ENCODE measurements at regions not wholly inside any gene's neighbourhood (a gene's known extent, or its start where the extent isn't known, plus 50 kb on each side); places are given as distances from the start of the nearest gene placed in this dataset.

GRCh38 chr15:39486621-39487457 is 94.0 kb upstream of the THBS1 start:
- Histone ChIP-seq H3K4me3 (ENCODE audit: insufficient read depth, low read depth, low read length) (no peak overlapping the region), H3K27me3 (ENCODE audit: insufficient read depth, low read length) (no peaks in the 10 kb centered on the region), H3K9me3 (ENCODE audit: insufficient read depth, low read depth, low read length) (no peaks in the 10 kb centered on the region), H3K27ac (ENCODE audit: low read depth, low read length) (no peak overlapping the region), H2AFZ (ENCODE audit: low read depth, low read length) (no peak overlapping the region), H3K36me3 (ENCODE audit: insufficient read depth, low read length) (no peaks in the 10 kb centered on the region), H3K4me1 (ENCODE audit: insufficient read depth, low read length) (no peaks in the 10 kb centered on the region), H3K79me2 (ENCODE audit: insufficient read depth, low read length) (no peaks in the 10 kb centered on the region), H3K4me2 (ENCODE audit: low read length) (no peak overlapping the region), H4K20me1 (ENCODE audit: insufficient read depth, low read length) (no peaks in the 10 kb centered on the region), H3K9ac (ENCODE audit: low read length) (no peak overlapping the region)
- peaks cover 6% of the 10 kb centered on the region for H3K9me3 Mint-ChIP-seq (ENCODE audit: unreplicated experiment)
- no peak overlapping the region for H3K4me3 Mint-ChIP-seq (ENCODE audit: unreplicated experiment)
- H3K27ac Mint-ChIP-seq (ENCODE audit: unreplicated experiment): no peak overlapping the region
- TF ChIP-seq EZH2 (IDR thresholded peaks at IDR 0.05; ENCODE audit: insufficient read depth, low read length): no peak
- TF ChIP-seq, protein P1, sequence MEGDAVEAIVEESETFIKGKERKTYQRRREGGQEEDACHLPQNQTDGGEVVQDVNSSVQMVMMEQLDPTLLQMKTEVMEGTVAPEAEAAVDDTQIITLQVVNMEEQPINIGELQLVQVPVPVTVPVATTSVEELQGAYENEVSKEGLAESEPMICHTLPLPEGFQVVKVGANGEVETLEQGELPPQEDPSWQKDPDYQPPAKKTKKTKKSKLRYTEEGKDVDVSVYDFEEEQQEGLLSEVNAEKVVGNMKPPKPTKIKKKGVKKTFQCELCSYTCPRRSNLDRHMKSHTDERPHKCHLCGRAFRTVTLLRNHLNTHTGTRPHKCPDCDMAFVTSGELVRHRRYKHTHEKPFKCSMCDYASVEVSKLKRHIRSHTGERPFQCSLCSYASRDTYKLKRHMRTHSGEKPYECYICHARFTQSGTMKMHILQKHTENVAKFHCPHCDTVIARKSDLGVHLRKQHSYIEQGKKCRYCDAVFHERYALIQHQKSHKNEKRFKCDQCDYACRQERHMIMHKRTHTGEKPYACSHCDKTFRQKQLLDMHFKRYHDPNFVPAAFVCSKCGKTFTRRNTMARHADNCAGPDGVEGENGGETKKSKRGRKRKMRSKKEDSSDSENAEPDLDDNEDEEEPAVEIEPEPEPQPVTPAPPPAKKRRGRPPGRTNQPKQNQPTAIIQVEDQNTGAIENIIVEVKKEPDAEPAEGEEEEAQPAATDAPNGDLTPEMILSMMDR (IDR thresholded peaks at IDR 0.05; ENCODE audit: insufficient read depth, low read depth, low read length): no peak
- peaks cover under 1% of the 10 kb centered on the region for H3K27me3 Mint-ChIP-seq (ENCODE audit: low read depth, unreplicated experiment)
- peaks cover 2% of the 10 kb centered on the region for H3K4me1 Mint-ChIP-seq (ENCODE audit: low read depth, unreplicated experiment)
- no peaks in the 10 kb centered on the region for H3K36me3 Mint-ChIP-seq (ENCODE audit: low read depth, unreplicated experiment)
- no peak for FAIRE-seq
- DNase-seq (ENCODE audit: low read depth): peak; percentile 34

GRCh38 chr15:39487458-39487735 is 93.5 kb upstream of the THBS1 start:
- no peaks in the 10 kb centered on the region for H3K27me3 ChIP-seq (ENCODE audit: insufficient read depth, low read length)
- Mint-ChIP-seq H3K9me3 (ENCODE audit: unreplicated experiment) (peaks cover 6% of the 10 kb centered on the region), H3K4me3 (ENCODE audit: unreplicated experiment) (no peak overlapping the region), H3K27me3 (ENCODE audit: low read depth, unreplicated experiment) (peaks cover 2% of the 10 kb centered on the region), H3K36me3 (ENCODE audit: low read depth, unreplicated experiment) (no peaks in the 10 kb centered on the region), H3K4me1 (ENCODE audit: low read depth, unreplicated experiment) (peaks cover 2% of the 10 kb centered on the region), H3K27ac (ENCODE audit: unreplicated experiment) (no peak overlapping the region)
- no peak overlapping the region for H3K27ac ChIP-seq (ENCODE audit: low read depth, low read length)
- no peaks in the 10 kb centered on the region for H3K79me2 ChIP-seq (ENCODE audit: insufficient read depth, low read length)
- H3K9ac ChIP-seq (ENCODE audit: low read length): no peak overlapping the region
- no peak for DNase-seq (ENCODE audit: low read depth)
- H3K4me3 ChIP-seq (ENCODE audit: insufficient read depth, low read depth, low read length): no peak overlapping the region
- H2AFZ ChIP-seq (ENCODE audit: low read depth, low read length): no peak overlapping the region
- no peaks in the 10 kb centered on the region for H4K20me1 ChIP-seq (ENCODE audit: insufficient read depth, low read length)
- TF ChIP-seq, protein P1 (IDR thresholded peaks at IDR 0.05; ENCODE audit: insufficient read depth, low read depth, low read length): no peak
- no peak for TF ChIP-seq EZH2 (IDR thresholded peaks at IDR 0.05; ENCODE audit: insufficient read depth, low read length)
- H3K4me1 ChIP-seq (ENCODE audit: insufficient read depth, low read length): no peaks in the 10 kb centered on the region
- H3K36me3 ChIP-seq (ENCODE audit: insufficient read depth, low read length): no peaks in the 10 kb centered on the region
- H3K4me2 ChIP-seq (ENCODE audit: low read length): no peak overlapping the region
- H3K9me3 ChIP-seq (ENCODE audit: insufficient read depth, low read depth, low read length): no peaks in the 10 kb centered on the region
- no peak for FAIRE-seq

GRCh38 chr15:39488516-39488915 is 92.4 kb upstream of the THBS1 start:
- no peak overlapping the region for H3K9ac ChIP-seq (ENCODE audit: low read length)
- H3K4me3 Mint-ChIP-seq (ENCODE audit: unreplicated experiment): no peak overlapping the region
- no peak overlapping the region for H3K27ac Mint-ChIP-seq (ENCODE audit: unreplicated experiment)
- FAIRE-seq (no peak), DNase-seq (ENCODE audit: low read depth) (no peak)
- no peaks in the 10 kb centered on the region for H3K36me3 ChIP-seq (ENCODE audit: insufficient read depth, low read length)
- no peaks in the 10 kb centered on the region for H3K9me3 ChIP-seq (ENCODE audit: insufficient read depth, low read depth, low read length)
- H3K79me2 ChIP-seq (ENCODE audit: insufficient read depth, low read length): no peaks in the 10 kb centered on the region
- no peaks in the 10 kb centered on the region for H4K20me1 ChIP-seq (ENCODE audit: insufficient read depth, low read length)
- no peak overlapping the region for H2AFZ ChIP-seq (ENCODE audit: low read depth, low read length)
- H3K36me3 Mint-ChIP-seq (ENCODE audit: low read depth, unreplicated experiment): no peaks in the 10 kb centered on the region
- no peak overlapping the region for H3K27ac ChIP-seq (ENCODE audit: low read depth, low read length)
- peaks cover 2% of the 10 kb centered on the region for H3K4me1 Mint-ChIP-seq (ENCODE audit: low read depth, unreplicated experiment)
- H3K4me1 ChIP-seq (ENCODE audit: insufficient read depth, low read length): no peaks in the 10 kb centered on the region
- no peak overlapping the region for H3K4me2 ChIP-seq (ENCODE audit: low read length)
- peaks cover 6% of the 10 kb centered on the region for H3K9me3 Mint-ChIP-seq (ENCODE audit: unreplicated experiment)
- TF ChIP-seq, protein P1 (IDR thresholded peaks at IDR 0.05; ENCODE audit: insufficient read depth, low read depth, low read length): no peak
- no peak for TF ChIP-seq EZH2 (IDR thresholded peaks at IDR 0.05; ENCODE audit: insufficient read depth, low read length)
- no peaks in the 10 kb centered on the region for H3K27me3 ChIP-seq (ENCODE audit: insufficient read depth, low read length)
- peaks cover 2% of the 10 kb centered on the region for H3K27me3 Mint-ChIP-seq (ENCODE audit: low read depth, unreplicated experiment)
- no peak overlapping the region for H3K4me3 ChIP-seq (ENCODE audit: insufficient read depth, low read depth, low read length)
